ENCODE measurements at regions not wholly inside any gene's neighbourhood (a gene's known extent, or its start where the extent isn't known, plus 50 kb on each side); places are given as distances from the start of the nearest gene placed in this dataset.

- H3K27me3 ChIP-seq = no peaks in the 10 kb centered on the region
- no peak for TF ChIP-seq CTCF (IDR thresholded peaks at IDR 0.05)
- no peaks in the 10 kb centered on the region for H3K9me3 ChIP-seq
- peak overlapping the region in 1 of 2 donors; percentile 16 for H3K4me3 ChIP-seq
- DNase-seq (ENCODE audit: low spot score in 2 of 2) = peak in 1 of 2 donors; percentile 82
- peak overlapping the region; percentile 13 to 52 for H3K27ac ChIP-seq
- H3K4me1 ChIP-seq = peaks cover 24 to 40% of the 10 kb centered on the region in 2 donors
- intact Hi-C loops (cut with DNase I) = loop anchor here (2.0 to 10.0 kb wide), 4 partner anchors 95 to 962 kb away; partner anchors contain the start of gene GADD45G
- H3K36me3 ChIP-seq = no peaks in the 10 kb centered on the region
Measured at GRCh38 chr9:90002397-90003271, 397.8 kb downstream of the GADD45G start.

DNA sequence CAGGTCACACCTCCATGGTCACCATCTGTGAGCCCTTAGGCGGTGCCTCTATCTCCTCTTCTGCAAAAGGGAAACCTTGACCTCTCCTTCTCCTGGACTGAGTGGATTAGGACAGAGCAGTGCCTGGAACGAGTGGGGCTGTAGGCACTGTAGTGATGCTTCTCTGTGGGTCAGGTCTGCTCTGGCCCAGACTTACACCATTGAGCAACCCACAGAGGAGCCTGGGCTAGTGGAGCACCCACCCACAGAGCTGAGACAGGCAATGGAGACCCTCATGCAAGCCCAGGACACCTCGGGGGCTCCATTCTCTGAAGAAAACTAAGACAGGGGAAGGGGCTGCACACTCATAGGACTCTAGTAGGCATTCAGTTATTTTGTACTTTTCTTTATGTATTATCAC, 400.6 kb downstream of the GADD45G start:
- no peak overlapping the region for H3K27ac ChIP-seq
- TF ChIP-seq CTCF (IDR thresholded peaks at IDR 0.05) = no peak
- no peak for DNase-seq (ENCODE audit: low spot score in 2 of 2)
- H3K27me3 ChIP-seq = no peaks in the 10 kb centered on the region
- H3K4me3 ChIP-seq = no peak overlapping the region
- no peaks in the 10 kb centered on the region for H3K9me3 ChIP-seq
- H3K4me1 ChIP-seq = peaks cover 14 to 27% of the 10 kb centered on the region in 2 donors
- no peaks in the 10 kb centered on the region for H3K36me3 ChIP-seq
- intact Hi-C loops (cut with DNase I) = loop anchor here (10.0 kb wide), 2 partner anchors 371 to 959 kb away; no protein-coding TSS in a partner anchor

DNA sequence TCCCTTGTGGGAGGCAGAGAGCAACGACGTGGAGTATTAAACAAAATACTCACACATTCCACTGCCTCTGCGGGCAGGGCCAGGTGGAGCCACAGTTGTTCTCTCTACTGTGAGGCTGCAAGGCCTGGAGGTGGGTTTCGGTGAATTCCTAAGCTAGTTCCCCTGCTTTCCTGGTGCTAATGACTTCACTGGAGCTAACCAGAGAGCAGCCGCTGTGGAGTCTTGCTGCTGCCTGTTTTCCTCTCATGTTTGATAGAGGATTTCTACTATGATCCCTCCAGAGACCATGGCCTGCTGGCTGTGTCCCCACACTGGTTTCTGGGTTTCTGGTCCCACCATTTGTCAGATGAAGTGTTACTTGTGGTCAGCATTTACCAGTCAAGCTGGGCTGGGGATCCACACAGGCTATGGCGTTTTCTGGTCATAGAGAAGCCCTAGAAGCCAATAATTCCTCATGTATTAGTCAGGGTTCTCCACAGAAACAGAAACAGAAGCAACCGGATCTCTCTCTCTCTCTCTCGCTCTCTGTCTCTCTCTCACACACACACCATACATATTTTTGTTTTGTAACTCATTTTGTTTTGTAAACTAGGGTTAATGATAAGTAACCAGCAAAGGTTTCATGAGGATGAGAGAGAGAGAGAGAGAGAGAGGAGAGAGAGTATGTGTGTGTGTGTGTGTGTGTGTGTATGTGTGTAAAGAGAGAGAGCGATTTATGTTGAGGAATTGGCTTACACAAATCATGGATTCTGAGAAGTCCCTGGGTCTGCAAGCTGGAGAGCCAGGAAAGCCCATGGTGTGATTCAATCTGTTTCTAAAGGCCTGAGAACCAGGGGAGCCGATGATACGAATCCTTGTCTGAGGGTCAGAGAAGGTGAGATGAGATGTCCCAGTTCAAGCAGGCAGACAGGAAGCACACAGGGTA, 403.0 kb downstream of the GADD45G start:
- no peak for TF ChIP-seq CTCF (IDR thresholded peaks at IDR 0.05)

GRCh38 chr9:90009447-90009846, 404.6 kb downstream of the GADD45G start:
- Histone ChIP-seq H3K36me3 (no peaks in the 10 kb centered on the region), H3K4me1 (peaks cover 0 to 3% of the 10 kb centered on the region in 2 donors), H3K4me3 (no peak overlapping the region), H3K27me3 (no peaks in the 10 kb centered on the region), H3K9me3 (no peaks in the 10 kb centered on the region), H3K27ac (no peak overlapping the region)
- intact Hi-C loops (cut with DNase I) = loop anchor here (10.0 kb wide), 2 partner anchors 375 to 955 kb away; no protein-coding TSS in a partner anchor
- TF ChIP-seq CTCF (IDR thresholded peaks at IDR 0.05) = no peak
- no peak for DNase-seq (ENCODE audit: low spot score in 2 of 2)

More for the DNA sequence above, 403.0 kb downstream of the GADD45G start:
- Histone ChIP-seq H3K36me3 (no peaks in the 10 kb centered on the region), H3K27ac (peak overlapping the region; percentile 46 to 48), H3K9me3 (no peaks in the 10 kb centered on the region), H3K4me1 (peaks cover 5 to 7% of the 10 kb centered on the region in 2 donors), H3K27me3 (no peaks in the 10 kb centered on the region), H3K4me3 (no peak overlapping the region)
- intact Hi-C loops (cut with DNase I) = loop anchor here (10.0 kb wide), 2 partner anchors 373 to 957 kb away; no protein-coding TSS in a partner anchor
- no peak for DNase-seq (ENCODE audit: low spot score in 2 of 2)

DNA sequence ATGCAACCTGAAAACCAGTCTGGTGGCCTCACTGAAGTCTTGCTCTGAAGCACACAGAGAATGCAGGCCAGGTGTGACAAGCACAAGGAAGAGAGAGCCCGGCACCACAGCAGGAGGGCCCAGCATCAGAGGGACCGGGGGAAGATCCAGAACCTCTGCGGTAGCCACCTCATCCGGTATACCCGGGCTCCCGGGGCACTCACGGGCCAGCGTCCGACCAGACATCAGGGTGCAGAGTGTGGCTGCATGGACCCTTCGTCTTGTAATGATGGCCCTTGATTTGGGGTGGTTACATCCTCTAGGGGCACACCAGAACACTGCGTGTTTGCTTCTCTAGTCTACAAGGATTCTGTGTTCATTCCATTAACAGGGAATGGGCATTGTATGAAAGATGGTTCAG, 406.0 kb downstream of the GADD45G start:
- no peak for DNase-seq (ENCODE audit: low spot score in 2 of 2)
- Histone ChIP-seq H3K27ac (no peak overlapping the region), H3K36me3 (no peaks in the 10 kb centered on the region), H3K9me3 (no peaks in the 10 kb centered on the region), H3K4me3 (no peak overlapping the region), H3K4me1 (peaks cover 0 to 3% of the 10 kb centered on the region in 2 donors), H3K27me3 (no peaks in the 10 kb centered on the region)
- no peak for TF ChIP-seq CTCF (IDR thresholded peaks at IDR 0.05)
- intact Hi-C loops (cut with DNase I) = no loop called here

All from ascending aorta (tissue), 2 donors.